ENCODE measurements at regions not wholly inside any gene's neighbourhood (a gene's known extent, or its start where the extent isn't known, plus 50 kb on each side); places are given as distances from the start of the nearest gene placed in this dataset.

DNA sequence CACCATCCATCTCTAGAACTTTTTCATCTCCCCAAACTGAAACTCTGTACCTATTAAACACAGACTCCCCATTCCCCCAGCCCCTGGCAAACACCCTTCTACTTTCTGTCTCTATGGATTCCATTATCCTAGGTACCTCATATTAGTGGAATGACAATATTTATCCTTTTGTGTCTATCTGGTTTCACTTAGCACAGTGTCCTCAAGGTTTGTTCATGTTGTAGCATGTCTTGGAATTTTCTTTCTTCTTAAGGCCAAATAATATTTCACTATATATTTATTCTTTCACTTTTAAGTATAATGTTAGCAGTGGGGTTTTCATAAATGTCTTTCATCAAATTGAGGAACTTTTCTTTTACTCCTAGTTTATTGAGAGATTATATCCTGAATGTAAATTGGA is 56.8 kb upstream of the DSP start:
- TF ChIP-seq CTCF (conservative IDR thresholded peaks at IDR 0.05; ENCODE audit: low read depth, low read length) (no peak), EZH2 (IDR thresholded peaks at IDR 0.05; ENCODE audit: borderline replicate concordance, low read depth, low read length, poor library complexity, severe bottlenecking) (no peak)

Data from A673 (cell line).